IPS-NIHi7 (cell line): ENCODE measurements at regions not wholly inside any gene's neighbourhood (a gene's known extent, or its start where the extent isn't known, plus 50 kb on each side); places are given as distances from the start of the nearest gene placed in this dataset.

Experiments used
- DNase-seq: peaks from one replicate; pipeline ENCODE4 v3.0.0; 2012; ENCODE audit warnings: mixed read lengths; ENCODE audit errors: extremely low spot score

- no peak for DNase-seq
These were observed 828.8 kb upstream of the SEL1L start for GRCh38 chr14:82362452-82362851.

GRCh38 chr14:82365471-82365870 is 831.8 kb upstream of the SEL1L start:
- DNase-seq = no peak

GRCh38 chr14:82366803-82367202 is 833.1 kb upstream of the SEL1L start:
- peak; percentile 65 for DNase-seq

GRCh38 chr14:82379291-82379690 is 845.6 kb upstream of the SEL1L start:
- no peak for DNase-seq

- no peak for DNase-seq
These were observed 851.4 kb upstream of the SEL1L start for GRCh38 chr14:82385048-82385447.

GRCh38 chr14:82387699-82388098 is 854.0 kb upstream of the SEL1L start:
- DNase-seq = no peak

- no peak for DNase-seq
These were observed 854.8 kb upstream of the SEL1L start for GRCh38 chr14:82388488-82388887.

- DNase-seq = no peak
These were observed 856.9 kb upstream of the SEL1L start for GRCh38 chr14:82390586-82390985.

GRCh38 chr14:82394916-82395315 is 861.3 kb upstream of the SEL1L start:
- no peak for DNase-seq

- DNase-seq = no peak
These were observed 864.6 kb upstream of the SEL1L start for GRCh38 chr14:82398256-82398655.

- DNase-seq = no peak
These were observed 870.3 kb upstream of the SEL1L start for GRCh38 chr14:82403987-82404386.

- no peak for DNase-seq
These were observed 876.4 kb upstream of the SEL1L start for GRCh38 chr14:82410064-82410463.

GRCh38 chr14:82411298-82411697 is 877.6 kb upstream of the SEL1L start:
- no peak for DNase-seq

GRCh38 chr14:82412545-82412944 is 878.9 kb upstream of the SEL1L start:
- DNase-seq = no peak

GRCh38 chr14:82414853-82415539 is 881.3 kb upstream of the SEL1L start:
- no peak for DNase-seq

GRCh38 chr14:82419933-82420332 is 886.3 kb upstream of the SEL1L start:
- DNase-seq = no peak

GRCh38 chr14:82420871-82421270 is 887.2 kb upstream of the SEL1L start:
- DNase-seq = no peak

GRCh38 chr14:82421286-82421685 is 887.6 kb upstream of the SEL1L start:
- DNase-seq = no peak

- DNase-seq = no peak
These were observed 888.6 kb upstream of the SEL1L start for GRCh38 chr14:82422230-82422629.

- DNase-seq = no peak
These were observed 891.6 kb upstream of the SEL1L start for GRCh38 chr14:82425261-82425660.

- no peak for DNase-seq
These were observed 897.4 kb upstream of the SEL1L start for GRCh38 chr14:82431031-82431430.

GRCh38 chr14:82432301-82433105 is 898.9 kb upstream of the SEL1L start:
- DNase-seq = no peak

GRCh38 chr14:82438436-82438835 is 904.8 kb upstream of the SEL1L start:
- no peak for DNase-seq
